ENCODE measurements at regions not wholly inside any gene's neighbourhood (a gene's known extent, or its start where the extent isn't known, plus 50 kb on each side); places are given as distances from the start of the nearest gene placed in this dataset.

GRCh38 chr1:219560856-219561255 lies 52.0 kb downstream of the ZC3H11B start:
- TF ChIP-seq, protein P1, sequence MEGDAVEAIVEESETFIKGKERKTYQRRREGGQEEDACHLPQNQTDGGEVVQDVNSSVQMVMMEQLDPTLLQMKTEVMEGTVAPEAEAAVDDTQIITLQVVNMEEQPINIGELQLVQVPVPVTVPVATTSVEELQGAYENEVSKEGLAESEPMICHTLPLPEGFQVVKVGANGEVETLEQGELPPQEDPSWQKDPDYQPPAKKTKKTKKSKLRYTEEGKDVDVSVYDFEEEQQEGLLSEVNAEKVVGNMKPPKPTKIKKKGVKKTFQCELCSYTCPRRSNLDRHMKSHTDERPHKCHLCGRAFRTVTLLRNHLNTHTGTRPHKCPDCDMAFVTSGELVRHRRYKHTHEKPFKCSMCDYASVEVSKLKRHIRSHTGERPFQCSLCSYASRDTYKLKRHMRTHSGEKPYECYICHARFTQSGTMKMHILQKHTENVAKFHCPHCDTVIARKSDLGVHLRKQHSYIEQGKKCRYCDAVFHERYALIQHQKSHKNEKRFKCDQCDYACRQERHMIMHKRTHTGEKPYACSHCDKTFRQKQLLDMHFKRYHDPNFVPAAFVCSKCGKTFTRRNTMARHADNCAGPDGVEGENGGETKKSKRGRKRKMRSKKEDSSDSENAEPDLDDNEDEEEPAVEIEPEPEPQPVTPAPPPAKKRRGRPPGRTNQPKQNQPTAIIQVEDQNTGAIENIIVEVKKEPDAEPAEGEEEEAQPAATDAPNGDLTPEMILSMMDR (conservative IDR thresholded peaks at IDR 0.05; ENCODE audit: low read depth, low read length), result no peak
- no peak for DNase-seq (ENCODE audit: low read depth)
- H3K4me3 ChIP-seq (ENCODE audit: low read depth, low read length), result no peak overlapping the region

GRCh38 chr1:219559899-219560298 lies 53.0 kb downstream of the ZC3H11B start:
- no peak overlapping the region for H3K4me3 ChIP-seq (ENCODE audit: low read depth, low read length)
- no peak for DNase-seq (ENCODE audit: low read depth)
- TF ChIP-seq, protein P1 (conservative IDR thresholded peaks at IDR 0.05; ENCODE audit: low read depth, low read length), result no peak

- DNase-seq (ENCODE audit: low read depth), result peak; percentile 67
- no peak overlapping the region for H3K4me3 ChIP-seq (ENCODE audit: low read depth, low read length)
- TF ChIP-seq, protein P1 (conservative IDR thresholded peaks at IDR 0.05; ENCODE audit: low read depth, low read length), result no peak
Measured at GRCh38 chr1:219555806-219556205, 57.1 kb downstream of the ZC3H11B start.

DNA sequence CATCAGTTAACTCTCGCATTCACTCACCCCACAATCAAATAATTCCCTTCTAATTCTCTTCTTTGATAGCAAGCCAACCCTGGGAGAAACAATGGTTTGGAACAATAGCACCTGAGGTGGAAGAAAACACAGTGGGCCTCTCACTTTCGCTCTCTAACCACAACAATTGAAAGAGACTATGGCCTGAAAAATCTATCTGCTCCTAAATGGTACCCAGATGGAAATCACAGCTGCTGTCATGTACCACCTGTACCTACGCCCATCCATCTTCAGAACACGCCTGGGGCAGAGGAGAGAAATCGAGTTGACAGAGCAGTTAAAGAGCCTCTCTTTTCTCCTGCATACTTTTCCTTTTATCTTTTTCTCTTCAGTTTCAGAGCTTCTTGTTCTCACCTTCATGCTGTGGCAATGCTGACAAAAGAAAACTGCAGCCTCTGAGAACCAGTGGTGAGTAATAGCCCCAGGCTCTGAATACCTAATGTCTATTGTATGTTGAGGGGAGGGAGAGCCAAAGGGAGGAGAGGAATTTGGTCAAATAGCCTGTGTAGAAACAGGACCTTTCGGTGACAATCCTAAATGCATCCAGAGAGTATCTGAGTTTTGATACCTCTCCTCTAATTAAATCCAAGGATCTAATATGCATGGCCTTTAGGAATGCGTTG lies 57.7 kb downstream of the ZC3H11B start:
- no peak overlapping the region for H3K4me3 ChIP-seq (ENCODE audit: low read depth, low read length)
- TF ChIP-seq, protein P1 (conservative IDR thresholded peaks at IDR 0.05; ENCODE audit: low read depth, low read length), result no peak
- peak; percentile 71 for DNase-seq (ENCODE audit: low read depth)

GRCh38 chr1:219553934-219554502 lies 58.9 kb downstream of the ZC3H11B start:
- TF ChIP-seq, protein P1 (conservative IDR thresholded peaks at IDR 0.05; ENCODE audit: low read depth, low read length), result no peak
- DNase-seq (ENCODE audit: low read depth), result no peak
- H3K4me3 ChIP-seq (ENCODE audit: low read depth, low read length), result no peak overlapping the region

DNA sequence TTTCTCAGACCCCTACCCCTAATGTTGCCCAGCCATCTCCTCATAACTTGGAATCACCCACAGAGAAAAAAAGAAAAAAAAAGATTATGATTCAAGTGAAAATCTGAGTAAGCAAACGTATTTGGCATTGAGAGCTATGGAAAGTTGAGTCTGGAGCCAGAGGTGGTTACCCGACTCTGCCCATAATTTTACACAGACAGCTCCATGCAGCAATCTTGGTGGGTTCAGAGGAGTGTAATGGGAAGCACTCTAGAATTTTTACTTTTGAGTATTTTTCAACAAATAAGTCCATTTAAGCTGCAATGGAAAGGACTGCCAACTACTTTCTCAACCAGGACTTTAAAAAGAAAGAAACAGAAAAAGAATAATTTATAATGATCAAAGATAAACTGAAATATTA lies 62.7 kb downstream of the ZC3H11B start:
- H3K4me3 ChIP-seq (ENCODE audit: low read depth, low read length), result no peak overlapping the region
- TF ChIP-seq, protein P1 (conservative IDR thresholded peaks at IDR 0.05; ENCODE audit: low read depth, low read length), result no peak
- DNase-seq (ENCODE audit: low read depth), result no peak

- TF ChIP-seq, protein P1 (conservative IDR thresholded peaks at IDR 0.05; ENCODE audit: low read depth, low read length), result no peak
- no peak overlapping the region for H3K4me3 ChIP-seq (ENCODE audit: low read depth, low read length)
- peak; percentile 41 for DNase-seq (ENCODE audit: low read depth)
Measured at GRCh38 chr1:219549215-219549614, 63.7 kb downstream of the ZC3H11B start.

Data from choroid plexus epithelial cell (primary cell).